HEK293 (cell line): ENCODE measurements at regions not wholly inside any gene's neighbourhood (a gene's known extent, or its start where the extent isn't known, plus 50 kb on each side); places are given as distances from the start of the nearest gene placed in this dataset.

Experiments
- CTCF ChIA-PET: fragments of 350-600 bp; formaldehyde crosslinking; extraction: SDS; loops from one replicate; lab custom pipeline; 2021; ENCODE audit warnings: antibody characterized with exemption; lab: Yijun Ruan, JAX
- POLR2A ChIA-PET: fragments of 300-600 bp; formaldehyde crosslinking; extraction: SDS; loops from one replicate; lab custom pipeline; 2020; ENCODE audit warnings: antibody characterized with exemption, inconsistent platforms; lab: Yijun Ruan, JAX
- H3K27ac ChIP-seq: fragments of 200-500 bp; sonication (Bioruptor generic); 2 replicates; pipeline ENCODE4 v1.5.1; 2014; ENCODE audit warnings: low read depth, low read length, control low read depth, inconsistent platforms; ENCODE audit errors: extremely low read depth
- H3K36me3 ChIP-seq, 2 experiments: fragments of 200-500 bp in 1 of 2; sonication (Bioruptor generic) in 1 of 2; 1 replicate in 1 of 2; 2 replicates in 1 of 2; pipeline ENCODE4 v1.5.1; 2014 to 2017; ENCODE audit warnings: inconsistent platforms in 2 of 2, low read length in 2 of 2; ENCODE audit not compliant: control insufficient read depth in 2 of 2, insufficient read depth in 1 of 2
- H3K4me1 ChIP-seq: fragments of 200-500 bp; sonication (Bioruptor generic); 2 replicates; pipeline ENCODE4 v1.5.1; 2014; ENCODE audit warnings: mild to moderate bottlenecking, low read length, inconsistent platforms; ENCODE audit not compliant: control insufficient read depth, insufficient read depth
- H3K4me3 ChIP-seq: 2 replicates; pipeline ENCODE4 v1.5.1; 2011; ENCODE audit warnings: low read depth, mild to moderate bottlenecking, control low read depth, low read length, moderate library complexity
- H3K9me3 ChIP-seq: fragments of 200-500 bp; sonication (Bioruptor generic); 2 replicates; pipeline ENCODE4 v1.5.1; 2014; ENCODE audit warnings: low read depth, low read length, inconsistent platforms; ENCODE audit not compliant: control insufficient read depth, insufficient read depth
- BCL6B ChIP-seq: fragments of 450-650 bp; formaldehyde crosslinking; IDR thresholded peaks from 2 replicates; pipeline ENCODE4 v1.5.1; 2017; ENCODE audit warnings: missing biosample characterization, missing genetic modification characterization
- ELK4 ChIP-seq: IDR thresholded peaks from 2 replicates; pipeline ENCODE4 v1.6.1; 2011; ENCODE audit warnings: mild to moderate bottlenecking, low read depth, low read length, borderline replicate concordance
- PATZ1 ChIP-seq: fragments of 450-650 bp; formaldehyde crosslinking; IDR thresholded peaks from 2 replicates; pipeline ENCODE4 v1.5.1; 2016; ENCODE audit warnings: missing biosample characterization, missing genetic modification characterization
- REST ChIP-seq: fragments of 450-650 bp; formaldehyde crosslinking; IDR thresholded peaks from 2 replicates; pipeline ENCODE4 v1.5.1; 2016; ENCODE audit warnings: missing biosample characterization, missing genetic modification characterization
- TCF7L2 ChIP-seq: IDR thresholded peaks from 2 replicates; pipeline ENCODE4 v1.6.1; 2011; ENCODE audit warnings: low read depth, mild to moderate bottlenecking, inconsistent platforms, low read length, moderate library complexity, borderline replicate concordance
- TRIM28 ChIP-seq: IDR thresholded peaks from 2 replicates; pipeline ENCODE4 v1.6.1; 2011; ENCODE audit warnings: low read length, control low read depth, borderline replicate concordance
- ZBTB10 ChIP-seq: fragments of 450-650 bp; formaldehyde crosslinking; IDR thresholded peaks from 2 replicates; pipeline ENCODE4 v1.5.1; 2016; ENCODE audit warnings: missing biosample characterization, missing genetic modification characterization
- ZBTB48 ChIP-seq: fragments of 450-650 bp; formaldehyde crosslinking; IDR thresholded peaks from 2 replicates; pipeline ENCODE4 v1.5.1; 2016; ENCODE audit warnings: missing biosample characterization, missing genetic modification characterization
- ZNF148 ChIP-seq: fragments of 450-650 bp; formaldehyde crosslinking; IDR thresholded peaks from 2 replicates; pipeline ENCODE4 v1.5.0; 2017; ENCODE audit warnings: missing biosample characterization, missing genetic modification characterization, borderline replicate concordance
- ZNF221 ChIP-seq: fragments of 450-650 bp; formaldehyde crosslinking; IDR thresholded peaks from 2 replicates; pipeline ENCODE4 v1.5.1; 2017; ENCODE audit warnings: missing biosample characterization, missing genetic modification characterization, borderline replicate concordance
- ZNF223 ChIP-seq: fragments of 450-650 bp; formaldehyde crosslinking; IDR thresholded peaks from 2 replicates; pipeline ENCODE4 v1.5.1; 2016; ENCODE audit warnings: missing biosample characterization, missing genetic modification characterization
- ZNF24 ChIP-seq: fragments of 450-650 bp; formaldehyde crosslinking; IDR thresholded peaks from 2 replicates; pipeline ENCODE4 v1.5.1; 2016; ENCODE audit warnings: missing biosample characterization, missing genetic modification characterization
- ZNF341 ChIP-seq: fragments of 450-650 bp; formaldehyde crosslinking; IDR thresholded peaks from 2 replicates; pipeline ENCODE4; 2016; ENCODE audit warnings: low read depth, missing biosample characterization, missing genetic modification characterization
- ZNF350 ChIP-seq: fragments of 450-650 bp; formaldehyde crosslinking; IDR thresholded peaks from 2 replicates; pipeline ENCODE4 v1.5.0; 2017; ENCODE audit warnings: missing biosample characterization, mild to moderate bottlenecking, missing genetic modification characterization
- ZNF391 ChIP-seq: fragments of 450-650 bp; formaldehyde crosslinking; IDR thresholded peaks from 2 replicates; pipeline ENCODE4 v1.5.1; 2016; ENCODE audit warnings: low read depth, missing biosample characterization, missing genetic modification characterization, borderline replicate concordance
- ZNF394 ChIP-seq: fragments of 450-650 bp; formaldehyde crosslinking; IDR thresholded peaks from 2 replicates; pipeline ENCODE4 v1.5.1; 2016; ENCODE audit warnings: missing biosample characterization, missing genetic modification characterization, mild to moderate bottlenecking, moderate library complexity, borderline replicate concordance
- ZNF404 ChIP-seq: fragments of 450-650 bp; formaldehyde crosslinking; IDR thresholded peaks from 2 replicates; pipeline ENCODE4 v1.5.1; 2017; ENCODE audit warnings: missing biosample characterization, missing genetic modification characterization
- ZNF48 ChIP-seq: fragments of 450-650 bp; formaldehyde crosslinking; IDR thresholded peaks from 2 replicates; pipeline ENCODE4 v1.5.1; 2016; ENCODE audit warnings: missing biosample characterization, missing genetic modification characterization
- ZNF571 ChIP-seq: fragments of 450-650 bp; formaldehyde crosslinking; IDR thresholded peaks from 2 replicates; pipeline ENCODE4 v1.5.0; 2017; ENCODE audit warnings: missing biosample characterization, missing genetic modification characterization
- ZNF623 ChIP-seq: fragments of 450-650 bp; formaldehyde crosslinking; IDR thresholded peaks from 2 replicates; pipeline ENCODE4 v1.5.1; 2016; ENCODE audit warnings: missing biosample characterization, missing genetic modification characterization
- ZNF707 ChIP-seq: fragments of 450-650 bp; formaldehyde crosslinking; IDR thresholded peaks from 2 replicates; pipeline ENCODE4 v1.5.1; 2016; ENCODE audit warnings: missing biosample characterization, missing genetic modification characterization
- ZNF747 ChIP-seq: fragments of 450-650 bp; formaldehyde crosslinking; IDR thresholded peaks from 2 replicates; pipeline ENCODE4 v1.5.1; 2016; ENCODE audit warnings: missing biosample characterization, missing genetic modification characterization
- ZNF76 ChIP-seq: fragments of 450-650 bp; formaldehyde crosslinking; IDR thresholded peaks from 2 replicates; pipeline ENCODE4; 2016; ENCODE audit warnings: low read depth, missing biosample characterization, missing genetic modification characterization, borderline replicate concordance
- ZNF777 ChIP-seq: fragments of 450-650 bp; formaldehyde crosslinking; IDR thresholded peaks from 2 replicates; pipeline ENCODE4 v1.5.1; 2017; ENCODE audit warnings: missing biosample characterization, missing genetic modification characterization, borderline replicate concordance

GRCh38 chr1:80003250-80003649 lies 996.7 kb upstream of the ADGRL4 start:
- TF ChIP-seq TCF7L2, result no peak
- no peak for TF ChIP-seq ZNF623
- no peak for TF ChIP-seq ZNF350 (tag by site-specific recombination)
- no peak for TF ChIP-seq ELK4
- TF ChIP-seq ZBTB48, result no peak
- TF ChIP-seq ZNF707 (tag by site-specific recombination), result no peak
- no peak for TF ChIP-seq ZNF76 (tag by site-specific recombination)
- TF ChIP-seq ZNF341 (tag by site-specific recombination), result no peak
- no peak for TF ChIP-seq ZNF777 (tag by site-specific recombination)
- TF ChIP-seq PATZ1 (tag by site-specific recombination), result no peak
- TF ChIP-seq ZNF148 (tag by site-specific recombination), result no peak
- no peak for TF ChIP-seq ZNF24
- TF ChIP-seq ZNF221 (tag by site-specific recombination), result no peak
- no peak for TF ChIP-seq BCL6B (tag by site-specific recombination)
- TF ChIP-seq ZNF48, result no peak
- no peak for TF ChIP-seq TRIM28
- TF ChIP-seq ZNF391, result no peak
- TF ChIP-seq, all 188 proteins: peak for 0
- Histone ChIP-seq H3K27ac (no peak overlapping the region), H3K36me3 (no peaks in the 10 kb centered on the region), H3K4me3 (no peak overlapping the region), H3K9me3 (no peaks in the 10 kb centered on the region), H3K4me1 (no peaks in the 10 kb centered on the region)
- ChIA-PET CTCF (interaction anchor here (0.6 kb wide), 1 partner anchor 213 kb away, joined by 4 read pairs; no protein-coding TSS in a partner anchor), POLR2A (no interaction called here)

- H3K9me3 ChIP-seq, result no peaks in the 10 kb centered on the region
- no peak for TF ChIP-seq ZNF394 (tag by site-specific recombination)
- TF ChIP-seq ZBTB10, result no peak
- TF ChIP-seq REST (tag by site-specific recombination), result no peak
- TF ChIP-seq ZNF404 (tag by site-specific recombination), result no peak
- TF ChIP-seq ZNF747 (tag by site-specific recombination), result no peak
- no peak for TF ChIP-seq ZNF223 (tag by site-specific recombination)
- TF ChIP-seq ZNF571 (tag by site-specific recombination), result no peak
Measured at GRCh38 chr1:79988401-79988800, 981.9 kb upstream of the ADGRL4 start.

More at GRCh38 chr1:79988401-79988800, 981.9 kb upstream of the ADGRL4 start:
- CTCF ChIA-PET, result no interaction called here
- POLR2A ChIA-PET, result no interaction called here
- Histone ChIP-seq H3K36me3 (no peaks in the 10 kb centered on the region), H3K27ac (no peak overlapping the region), H3K4me1 (no peaks in the 10 kb centered on the region), H3K4me3 (no peak overlapping the region)
